Cardiac septum (tissue), 1 donor: ENCODE measurements at regions not wholly inside any gene's neighbourhood (a gene's known extent, or its start where the extent isn't known, plus 50 kb on each side); places are given as distances from the start of the nearest gene placed in this dataset.
"Not testable (repeated sequence)": the region's sequence is repeated elsewhere in the genome, so short reads cannot be mapped to it uniquely, and the experiment has no call there.

Source experiments
- DNase-seq: peaks from one replicate; pipeline ENCODE4 v3.0.0-alpha.2; 2020; ENCODE audit warnings: low spot score
- intact Hi-C: fragments of 100-400 bp; cut with DNase I; formaldehyde crosslinking; loops from one replicate; pipeline ENCODE4 v1.14.0; 2022
- donor health status: DM: no; HTN: no; CAD: no.

DNA sequence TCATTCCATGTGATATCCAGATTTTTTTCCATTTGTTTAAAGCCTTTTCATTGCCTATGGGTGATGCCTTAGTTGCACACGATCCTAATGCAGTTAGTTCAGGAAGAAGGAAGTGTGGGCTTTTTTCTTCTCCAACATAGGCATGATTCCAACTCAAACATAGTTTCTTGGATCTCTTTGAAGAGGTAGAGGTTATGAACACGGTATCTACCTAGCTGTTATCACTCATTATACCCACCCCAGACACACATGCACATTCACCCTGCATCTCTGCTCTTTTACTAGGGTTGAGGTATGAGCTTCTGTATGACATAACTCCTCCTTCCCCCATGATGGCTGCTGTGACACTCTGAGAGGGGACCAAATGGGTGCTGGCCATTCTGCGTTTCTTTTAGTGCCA is 122.1 kb upstream of the ZNF648 start:
- intact Hi-C loops, result no loop called here

GRCh38 chr1:182182311-182182710 is 120.8 kb upstream of the ZNF648 start:
- no peak for DNase-seq
- intact Hi-C loops, result no loop called here

More for the DNA sequence above, 122.1 kb upstream of the ZNF648 start:
- no peak for DNase-seq

- intact Hi-C loops, result no loop called here
- DNase-seq, result no peak
These were observed 119.7 kb upstream of the ZNF648 start for GRCh38 chr1:182181167-182181572.

- intact Hi-C loops, result no loop called here
These were observed 113.9 kb upstream of the ZNF648 start for GRCh38 chr1:182175361-182175931.

GRCh38 chr1:182174513-182174855 is 113.0 kb upstream of the ZNF648 start:
- intact Hi-C loops, result no loop called here
- no peak for DNase-seq

More at GRCh38 chr1:182175361-182175931, 113.9 kb upstream of the ZNF648 start:
- no peak for DNase-seq

DNA sequence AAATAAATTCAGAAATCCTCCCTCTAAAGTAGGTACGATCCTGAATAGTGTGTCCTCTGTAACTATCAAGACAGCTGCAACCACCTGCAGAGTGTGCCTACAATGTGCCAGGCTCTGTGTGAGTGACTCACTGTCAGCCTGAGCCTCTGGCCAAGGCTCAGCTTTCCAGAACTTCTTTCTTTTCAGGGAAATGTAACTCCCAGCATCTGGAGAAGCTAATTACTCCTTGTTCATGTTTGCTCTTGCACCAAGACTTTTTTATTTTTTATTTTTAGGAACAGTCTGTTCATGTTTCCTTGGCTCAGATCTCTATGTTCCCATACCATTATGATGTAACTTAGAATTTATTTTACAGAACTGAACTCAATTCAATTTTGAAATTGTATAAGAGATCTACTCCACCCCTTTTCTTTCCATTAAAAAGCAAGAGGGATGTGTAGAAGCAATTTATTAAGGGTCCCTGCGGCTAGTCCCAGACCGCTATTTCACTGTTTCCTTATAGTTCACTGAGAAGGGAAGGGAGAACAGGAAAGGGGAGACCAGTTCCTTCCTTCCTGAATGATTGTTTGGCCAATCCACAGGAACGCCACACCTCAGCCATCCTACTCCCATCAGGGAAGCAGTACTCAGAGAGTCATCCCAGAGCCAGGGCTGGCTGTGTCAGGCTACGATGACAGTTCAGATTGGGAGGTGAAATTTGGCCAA is 112.4 kb upstream of the ZNF648 start:
- intact Hi-C loops, result no loop called here
- DNase-seq, result no peak

GRCh38 chr1:182172699-182173098 is 111.2 kb upstream of the ZNF648 start:
- intact Hi-C loops, result no loop called here
- DNase-seq, result no peak

- intact Hi-C loops, result no loop called here
- no peak for DNase-seq
These were observed 109.5 kb upstream of the ZNF648 start for GRCh38 chr1:182170891-182171461.

DNA sequence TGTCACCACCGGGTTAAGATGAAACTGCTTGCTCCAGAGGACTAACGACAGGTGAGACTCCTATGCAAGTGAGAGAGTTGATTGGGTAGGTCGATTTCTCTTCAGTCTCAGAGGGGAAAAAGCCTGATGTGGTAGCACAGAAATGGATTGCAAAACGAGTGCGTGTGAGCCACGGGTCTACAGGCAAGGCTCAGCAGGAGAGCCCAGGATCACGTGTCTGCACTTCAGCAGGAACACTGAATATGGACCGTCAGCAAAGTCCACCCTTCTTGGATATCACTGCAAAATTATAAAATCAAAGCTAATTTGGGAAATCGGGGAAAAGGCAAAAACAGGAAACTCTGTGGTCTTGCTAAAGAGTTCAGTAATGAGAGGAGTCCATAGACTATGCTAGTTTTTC is 107.7 kb upstream of the ZNF648 start:
- no peak for DNase-seq
- intact Hi-C loops, result no loop called here

DNA sequence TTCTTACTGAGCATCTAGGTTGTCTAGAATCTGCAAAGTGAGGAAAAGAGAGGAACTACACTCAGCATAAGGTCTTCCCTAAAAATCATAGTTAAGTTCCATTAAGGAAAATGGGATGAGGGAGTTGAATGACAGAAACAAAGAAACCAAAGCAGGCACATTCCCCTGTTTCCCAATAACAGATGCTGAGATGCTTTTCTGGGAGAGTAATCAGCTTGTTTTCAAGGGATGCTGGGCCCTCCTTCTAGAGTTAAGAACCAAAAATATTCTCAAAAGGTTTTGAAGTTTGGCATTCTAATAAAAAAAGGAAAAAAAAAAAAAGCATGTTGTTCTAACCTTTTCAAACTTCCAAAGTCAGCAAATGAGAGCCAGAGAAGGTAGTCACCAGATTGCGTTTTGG is 105.2 kb upstream of the ZNF648 start:
- DNase-seq, result no peak
- intact Hi-C loops, result no loop called here

GRCh38 chr1:182166321-182166720 is 104.8 kb upstream of the ZNF648 start:
- intact Hi-C loops, result no loop called here

DNA sequence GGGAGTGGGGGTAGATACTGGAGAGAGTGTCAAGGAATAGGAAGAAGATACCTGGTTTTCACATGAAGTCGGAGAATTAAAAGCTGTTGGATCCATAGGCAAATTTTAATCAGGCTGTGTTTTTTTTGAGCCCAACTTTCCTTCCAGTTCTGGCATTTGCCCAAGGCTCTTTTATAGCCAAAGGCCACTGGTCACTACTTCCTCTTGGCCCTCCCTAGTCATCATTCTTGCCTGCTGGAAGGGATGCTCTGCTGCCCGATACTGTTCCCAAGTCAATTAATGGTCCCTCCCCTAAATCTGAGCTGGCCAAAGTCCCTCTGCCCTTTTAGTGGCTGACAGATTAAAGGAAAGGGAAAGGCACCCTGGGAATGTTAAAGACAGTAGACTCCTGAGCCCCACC is 102.8 kb upstream of the ZNF648 start:
- intact Hi-C loops, result no loop called here
- DNase-seq, result no peak

More at GRCh38 chr1:182166321-182166720, 104.8 kb upstream of the ZNF648 start:
- no peak for DNase-seq

DNA sequence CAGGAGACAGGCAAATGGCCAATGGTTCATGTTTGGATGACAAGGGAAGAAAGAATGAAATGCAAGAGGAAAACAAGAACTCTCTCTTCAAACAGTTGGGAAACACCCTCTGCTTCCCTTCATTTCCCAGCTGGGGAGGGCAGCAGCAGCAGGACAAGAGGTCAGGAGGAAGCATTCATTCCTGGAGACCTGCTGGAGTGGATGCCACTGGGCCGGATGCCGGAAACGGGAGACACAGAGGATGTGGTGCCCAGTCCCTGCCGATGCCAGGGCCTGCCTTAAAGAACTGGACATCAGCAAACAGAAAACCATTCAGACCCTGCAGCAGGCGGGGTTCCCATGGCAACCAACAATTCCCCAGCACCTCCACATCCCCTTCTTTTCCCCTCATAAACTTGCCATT is 102.3 kb upstream of the ZNF648 start:
- intact Hi-C loops, result no loop called here
- DNase-seq, result no peak

DNA sequence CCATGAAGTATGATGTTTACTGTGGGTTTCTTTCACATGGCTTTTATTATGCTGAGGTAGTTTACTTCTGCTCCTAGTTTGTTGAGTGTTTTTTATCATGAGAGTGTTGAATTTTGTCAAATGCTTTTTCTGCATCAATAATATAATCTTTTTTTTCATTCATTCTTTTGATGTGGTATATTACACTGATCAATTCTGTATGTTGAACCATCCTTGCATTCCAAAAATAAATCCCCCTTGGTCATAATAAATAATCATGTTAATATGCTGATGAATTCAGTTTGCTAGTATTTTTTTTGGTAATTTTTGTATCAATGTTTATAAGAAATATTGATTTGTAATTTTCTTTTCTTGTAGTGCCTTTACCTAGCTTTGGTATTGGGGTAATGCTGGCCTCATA is 97.9 kb upstream of the ZNF648 start:
- intact Hi-C loops, result no loop called here
- no peak for DNase-seq

DNA sequence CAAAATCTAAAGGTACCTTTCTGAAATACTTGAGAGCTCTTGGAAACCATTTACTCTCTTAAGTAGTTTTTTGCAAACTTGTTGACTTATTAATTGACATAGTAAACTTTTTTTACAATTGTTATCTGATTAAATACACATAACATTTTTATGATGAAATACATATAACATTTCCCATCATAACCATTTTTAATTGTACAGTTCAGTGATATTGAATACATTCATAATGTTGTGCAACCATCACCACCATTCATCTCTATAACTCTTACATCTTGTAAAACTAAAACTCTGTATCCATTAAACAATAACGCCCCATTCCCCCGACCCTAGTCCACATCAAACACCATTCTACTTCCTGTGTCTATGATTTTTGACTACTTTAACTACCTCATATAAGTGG is 95.7 kb upstream of the ZNF648 start:
- no peak for DNase-seq
- intact Hi-C loops, result no loop called here

DNA sequence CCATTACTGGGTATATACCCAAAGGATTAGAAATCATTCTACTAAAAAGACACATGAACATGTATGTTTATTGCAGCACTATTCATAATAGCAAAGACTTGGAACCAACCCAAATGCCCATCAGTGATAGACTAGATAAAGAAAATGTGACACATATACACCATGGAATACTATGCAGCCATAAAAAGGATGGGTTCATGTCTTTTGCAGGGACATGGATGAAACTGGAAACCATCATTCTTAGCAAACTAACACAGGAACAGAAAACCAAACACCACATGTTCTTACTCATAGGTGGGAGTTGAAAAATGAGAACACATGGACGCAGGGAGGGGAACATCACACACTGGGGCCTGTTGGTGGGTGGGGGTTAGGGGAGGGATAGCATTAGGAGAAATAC is 92.9 kb upstream of the ZNF648 start:
- DNase-seq, intact Hi-C loops: not testable (repeated sequence)

DNA sequence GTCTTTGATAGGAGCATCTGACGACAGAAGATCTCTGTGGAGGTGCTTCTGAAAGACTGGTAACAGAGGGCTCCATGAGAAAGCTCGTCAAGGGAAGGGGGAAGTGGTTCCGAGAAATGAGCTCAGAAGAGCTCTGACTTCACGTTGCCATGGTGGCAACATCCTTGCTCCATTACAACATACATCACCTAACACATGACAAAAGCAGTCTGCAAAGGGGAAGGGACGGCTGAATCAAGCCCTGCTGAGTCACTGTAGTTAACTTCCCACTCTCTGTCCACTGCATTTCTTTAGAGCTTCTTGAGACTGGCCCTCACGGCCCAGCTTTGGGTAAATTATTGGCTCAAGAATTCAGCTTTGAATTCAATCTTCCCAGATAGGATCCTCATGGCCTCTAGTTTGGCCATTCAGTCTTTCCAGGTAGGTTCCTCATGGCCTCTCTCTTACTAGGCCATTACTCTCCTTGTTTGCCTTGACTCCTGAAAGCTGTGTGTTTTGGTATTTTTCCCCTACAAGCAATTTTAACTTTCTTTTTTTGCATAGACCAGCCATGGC is 88.0 kb upstream of the ZNF648 start:
- intact Hi-C loops, result loop anchor here (10.0 kb wide), 1 partner anchor 105 kb away; no protein-coding TSS in a partner anchor
- peak; percentile 85 for DNase-seq

DNA sequence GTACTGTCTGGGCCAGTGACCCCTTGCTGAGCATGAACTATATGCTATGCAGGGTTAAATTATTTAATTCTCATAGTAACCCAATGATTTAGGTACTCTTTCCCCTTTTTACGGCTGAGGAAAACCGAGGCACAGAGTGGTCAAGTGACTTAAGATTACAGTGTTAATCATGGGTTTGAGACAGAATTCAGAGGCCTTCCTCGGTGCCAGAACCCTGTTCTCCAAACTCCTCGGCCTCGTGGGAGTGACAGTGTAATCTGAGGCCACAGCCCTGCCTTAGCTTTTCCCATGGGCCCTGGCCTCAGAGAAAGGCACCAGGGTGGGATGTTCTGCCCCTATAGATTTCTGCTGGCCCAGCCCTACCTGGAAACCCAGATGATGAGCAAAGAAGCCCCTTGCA is 86.4 kb upstream of the ZNF648 start:
- intact Hi-C loops, result loop anchor here (10.0 kb wide), 1 partner anchor 107 kb away; no protein-coding TSS in a partner anchor

DNA sequence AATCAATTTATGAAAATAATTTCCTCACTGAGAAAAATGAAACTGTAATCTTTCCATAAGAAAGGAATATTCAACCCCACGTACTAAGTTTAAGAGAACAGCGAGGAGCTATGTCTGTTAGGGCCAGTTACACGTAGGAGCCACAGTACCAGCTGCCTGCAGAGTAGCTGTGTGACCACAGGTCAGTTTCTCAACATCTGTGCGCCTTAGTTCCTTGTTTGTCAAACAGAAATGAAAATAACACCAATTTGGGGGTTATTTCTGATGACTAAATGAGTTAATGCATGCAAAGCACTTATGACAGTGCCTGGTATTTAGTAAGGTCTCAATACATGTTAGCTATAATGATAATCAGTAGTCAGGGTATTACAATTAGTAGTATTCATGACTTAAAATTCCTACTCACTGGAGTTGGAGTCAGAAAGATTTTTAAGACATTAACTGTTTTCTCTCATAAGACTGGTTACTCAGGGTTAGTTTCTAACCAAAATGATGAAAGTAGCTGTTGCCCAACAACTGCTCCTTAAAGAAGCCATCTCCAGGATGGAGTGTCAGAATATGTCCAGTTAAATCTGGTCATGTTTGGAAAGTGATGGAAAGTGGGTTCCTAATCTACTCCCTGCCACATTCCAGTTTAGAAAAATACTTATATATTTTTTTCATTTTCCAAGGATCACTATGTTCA is 85.8 kb upstream of the ZNF648 start:
- intact Hi-C loops, result loop anchor here (10.0 kb wide), 1 partner anchor 108 kb away; no protein-coding TSS in a partner anchor
- no peak for DNase-seq

More for the DNA sequence above, 86.4 kb upstream of the ZNF648 start:
- no peak for DNase-seq

DNA sequence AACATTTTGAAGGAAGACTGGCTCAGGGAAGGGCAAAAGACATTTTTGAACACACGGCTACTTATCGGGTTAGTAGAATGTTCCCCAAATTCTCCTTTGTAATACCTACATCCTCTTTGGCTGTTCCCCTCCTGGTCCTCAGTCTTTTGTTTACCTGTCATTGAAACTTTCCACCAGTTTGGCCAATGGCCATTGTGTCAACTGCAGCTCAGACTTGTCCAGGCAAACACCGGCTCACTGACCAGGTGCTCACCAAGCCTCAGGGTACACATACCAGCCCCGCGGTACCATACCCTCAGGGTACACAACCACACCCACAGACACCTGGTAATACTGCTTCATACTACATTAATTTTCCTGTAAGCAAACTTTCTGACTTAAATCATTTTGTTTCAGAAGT is 84.8 kb upstream of the ZNF648 start:
- no peak for DNase-seq
- intact Hi-C loops, result loop anchor here (10.0 kb wide), 1 partner anchor 109 kb away; no protein-coding TSS in a partner anchor
